Natural killer cell (primary cell): ENCODE measurements at regions not wholly inside any gene's neighbourhood (a gene's known extent, or its start where the extent isn't known, plus 50 kb on each side); places are given as distances from the start of the nearest gene placed in this dataset.
"Not testable (repeated sequence)": the region's sequence is repeated elsewhere in the genome, so short reads cannot be mapped to it uniquely, and the experiment has no call there.

Experiments
- ATAC-seq, 3 donors: fragments of 150-1000 bp in 2 of 3; fragments of 200-7000 bp in 1 of 3; cut with Tn5 transposase; 1 replicate in 1 of 3; 2 replicates in 2 of 3; pipeline ENCODE4 v1.10.0; 2021; ENCODE audit warnings: mild to moderate bottlenecking in 2 of 3, moderate library complexity in 2 of 3
- DNase-seq, 2 donors: peaks; one replicate each; pipeline versions ENCODE4 v3.0.0 to v3.0.0-alpha.2; 2013 to 2021; ENCODE audit warnings: mixed read lengths in 1 of 2
- H3K27ac ChIP-seq: one replicate; pipeline ENCODE4 v1.5.1; 2013; ENCODE audit warnings: mild to moderate bottlenecking, low read length
- H3K27me3 ChIP-seq: one replicate; pipeline ENCODE4 v1.6.1; 2013; ENCODE audit warnings: low read length; ENCODE audit not compliant: control insufficient read depth, insufficient read depth
- H3K36me3 ChIP-seq: one replicate; pipeline ENCODE4 v1.6.1; 2013; ENCODE audit warnings: low read length; ENCODE audit not compliant: control insufficient read depth, insufficient read depth
- H3K4me1 ChIP-seq: one replicate; pipeline ENCODE4 v1.6.1; 2013; ENCODE audit warnings: low read length; ENCODE audit not compliant: control insufficient read depth, insufficient read depth
- H3K4me3 ChIP-seq: one replicate; pipeline ENCODE4 v1.5.1; 2013; ENCODE audit warnings: low read length
- H3K9me3 ChIP-seq: one replicate; pipeline ENCODE4 v1.6.1; 2013; ENCODE audit warnings: low read length; ENCODE audit not compliant: control insufficient read depth, insufficient read depth
- H3K27ac Mint-ChIP-seq, 2 donors: one replicate each; pipeline ENCODE4 v1.8.0; 2022; ENCODE audit warnings: mild to moderate bottlenecking in 2 of 2, mixed read lengths in 2 of 2, moderate library complexity in 1 of 2
- H3K27me3 Mint-ChIP-seq, 2 donors: one replicate each; pipeline ENCODE4 v1.8.0; 2022; ENCODE audit warnings: low read depth in 2 of 2, mixed read lengths in 2 of 2
- H3K36me3 Mint-ChIP-seq: one replicate; pipeline ENCODE4 v1.8.0; 2022; ENCODE audit warnings: mixed read lengths
- H3K4me1 Mint-ChIP-seq, 2 donors: one replicate each; pipeline ENCODE4 v1.8.0; 2022; ENCODE audit warnings: mixed read lengths in 2 of 2
- H3K4me3 Mint-ChIP-seq: one replicate; pipeline ENCODE4 v1.8.0; 2022; ENCODE audit warnings: mild to moderate bottlenecking, moderate library complexity, mixed read lengths
- H3K9me3 Mint-ChIP-seq, 2 donors: one replicate each; pipeline ENCODE4 v1.8.0; 2022; ENCODE audit warnings: mixed read lengths in 2 of 2
- WGBS: methylation state at CpG from one replicate; pipeline ENCODE4 v1.1.7; 2013; ENCODE audit warnings: missing lambda C conversion rate; ENCODE audit not compliant: insufficient coverage; 5-methylcytosine and 5-hydroxymethylcytosine counted together
- intact Hi-C: fragments of 100-400 bp; cut with micrococcal nuclease; formaldehyde crosslinking; loops from one replicate; pipeline ENCODE4 v1.14.2; 2022
- TF ChIP-seq, protein P1 (sequence below): fragments of 200-600 bp; IDR thresholded peaks from one replicate; pipeline ENCODE4 v1.8.0; 2022; ENCODE audit warnings: antibody characterized with exemption

DNA sequence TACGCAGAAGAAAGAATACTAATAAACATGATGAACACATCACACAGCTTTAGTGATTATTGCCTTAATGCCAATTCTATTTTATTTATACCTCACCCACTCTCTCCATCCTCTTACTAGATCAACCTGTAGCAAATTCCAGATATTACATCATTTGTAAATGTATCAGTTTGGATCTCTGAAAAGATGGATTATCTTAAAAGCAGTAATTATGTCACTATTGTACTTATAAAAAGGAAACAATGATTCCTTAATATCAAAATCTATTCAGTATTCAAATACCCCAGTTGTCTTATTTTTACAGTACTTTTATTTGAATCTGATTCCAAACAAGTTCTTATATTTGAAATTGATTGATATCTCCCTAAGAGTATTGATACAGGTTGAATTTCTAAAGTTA, 892.8 kb upstream of the MDGA2 start:
- Histone ChIP-seq H3K36me3 (no peaks in the 10 kb centered on the region), H3K4me3 (no peak overlapping the region), H3K9me3 (no peaks in the 10 kb centered on the region), H3K27ac (no peak overlapping the region), H3K27me3 (no peaks in the 10 kb centered on the region), H3K4me1 (no peaks in the 10 kb centered on the region)
- H3K4me3 Mint-ChIP-seq: no peak overlapping the region
- DNase-seq: no peak
- no peak for ATAC-seq
- intact Hi-C loops: no loop called here
- H3K36me3 Mint-ChIP-seq: no peaks in the 10 kb centered on the region
- peaks cover 12 to 21% of the 10 kb centered on the region in 2 donors for H3K9me3 Mint-ChIP-seq
- no peaks in the 10 kb centered on the region for H3K27me3 Mint-ChIP-seq
- no peak overlapping the region for H3K27ac Mint-ChIP-seq
- WGBS: no CpG with 5 or more reads among the region's 1 CpG
- TF ChIP-seq, protein P1, sequence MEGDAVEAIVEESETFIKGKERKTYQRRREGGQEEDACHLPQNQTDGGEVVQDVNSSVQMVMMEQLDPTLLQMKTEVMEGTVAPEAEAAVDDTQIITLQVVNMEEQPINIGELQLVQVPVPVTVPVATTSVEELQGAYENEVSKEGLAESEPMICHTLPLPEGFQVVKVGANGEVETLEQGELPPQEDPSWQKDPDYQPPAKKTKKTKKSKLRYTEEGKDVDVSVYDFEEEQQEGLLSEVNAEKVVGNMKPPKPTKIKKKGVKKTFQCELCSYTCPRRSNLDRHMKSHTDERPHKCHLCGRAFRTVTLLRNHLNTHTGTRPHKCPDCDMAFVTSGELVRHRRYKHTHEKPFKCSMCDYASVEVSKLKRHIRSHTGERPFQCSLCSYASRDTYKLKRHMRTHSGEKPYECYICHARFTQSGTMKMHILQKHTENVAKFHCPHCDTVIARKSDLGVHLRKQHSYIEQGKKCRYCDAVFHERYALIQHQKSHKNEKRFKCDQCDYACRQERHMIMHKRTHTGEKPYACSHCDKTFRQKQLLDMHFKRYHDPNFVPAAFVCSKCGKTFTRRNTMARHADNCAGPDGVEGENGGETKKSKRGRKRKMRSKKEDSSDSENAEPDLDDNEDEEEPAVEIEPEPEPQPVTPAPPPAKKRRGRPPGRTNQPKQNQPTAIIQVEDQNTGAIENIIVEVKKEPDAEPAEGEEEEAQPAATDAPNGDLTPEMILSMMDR: no peak
- no peaks in the 10 kb centered on the region for H3K4me1 Mint-ChIP-seq

DNA sequence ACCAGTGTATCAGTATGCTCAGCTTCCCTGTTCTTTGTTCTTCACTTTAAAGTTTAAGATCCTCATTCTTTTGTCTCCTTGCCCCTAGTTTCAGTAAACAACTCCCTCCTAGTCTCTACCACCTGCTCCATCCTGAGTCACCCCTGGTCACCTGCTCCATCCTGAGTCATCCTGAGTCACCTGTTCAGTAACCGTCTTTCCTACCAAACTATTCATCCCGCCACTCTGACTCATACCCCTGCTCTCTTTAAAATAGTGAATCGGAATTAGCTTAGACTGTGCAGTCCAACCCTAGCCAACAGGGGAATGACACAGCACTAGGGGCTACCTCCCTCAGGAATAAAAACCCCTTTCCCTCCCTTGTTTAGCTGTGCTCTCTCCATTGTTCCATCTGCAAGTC, 888.1 kb upstream of the MDGA2 start:
- DNase-seq (no peak), ATAC-seq (no peak)
- no peak overlapping the region for H3K4me3 ChIP-seq
- intact Hi-C loops: no loop called here
- no peaks in the 10 kb centered on the region for H3K36me3 ChIP-seq
- H3K4me1 ChIP-seq: no peaks in the 10 kb centered on the region
- H3K27ac Mint-ChIP-seq: no peak overlapping the region
- WGBS: 87% methylated on average over 3 of the region's 3 CpGs
- no peaks in the 10 kb centered on the region for H3K27me3 Mint-ChIP-seq
- no peaks in the 10 kb centered on the region for H3K9me3 ChIP-seq
- no peak overlapping the region for H3K4me3 Mint-ChIP-seq
- TF ChIP-seq, protein P1: no peak
- H3K4me1 Mint-ChIP-seq: no peaks in the 10 kb centered on the region
- H3K27me3 ChIP-seq: no peaks in the 10 kb centered on the region
- no peaks in the 10 kb centered on the region for H3K36me3 Mint-ChIP-seq
- no peak overlapping the region for H3K27ac ChIP-seq
- H3K9me3 Mint-ChIP-seq: peaks cover 8 to 22% of the 10 kb centered on the region in 2 donors

DNA sequence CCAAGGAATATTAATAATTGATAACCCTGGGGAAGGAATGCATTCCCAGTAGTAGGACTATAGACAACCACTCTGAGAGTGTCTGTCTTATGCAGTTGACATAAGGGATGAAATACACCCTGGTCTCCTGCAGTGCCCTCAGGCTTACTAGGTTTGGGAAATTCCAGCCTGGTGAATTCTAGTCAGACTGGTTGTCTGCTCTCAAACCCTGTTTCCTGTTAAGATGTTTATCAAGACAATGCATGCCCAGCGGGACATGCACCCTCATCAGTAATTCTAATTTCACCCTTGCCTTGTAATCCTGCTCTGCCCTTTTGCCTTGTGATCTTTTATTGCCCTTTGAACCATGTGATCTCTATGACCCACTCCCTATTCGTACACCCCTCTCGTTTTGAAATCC, 886.0 kb upstream of the MDGA2 start:
- H3K4me1 ChIP-seq, H3K4me3 ChIP-seq, H3K27me3 ChIP-seq, H3K36me3 ChIP-seq, H3K9me3 ChIP-seq, ATAC-seq, intact Hi-C loops, H3K4me1 Mint-ChIP-seq, H3K27ac Mint-ChIP-seq, H3K27ac ChIP-seq, H3K27me3 Mint-ChIP-seq, H3K4me3 Mint-ChIP-seq, DNase-seq, H3K36me3 Mint-ChIP-seq: not testable (repeated sequence)
- WGBS: 76% methylated on average over 3 of the region's 3 CpGs
- peaks cover 8 to 21% of the 10 kb centered on the region in 2 donors for H3K9me3 Mint-ChIP-seq

DNA sequence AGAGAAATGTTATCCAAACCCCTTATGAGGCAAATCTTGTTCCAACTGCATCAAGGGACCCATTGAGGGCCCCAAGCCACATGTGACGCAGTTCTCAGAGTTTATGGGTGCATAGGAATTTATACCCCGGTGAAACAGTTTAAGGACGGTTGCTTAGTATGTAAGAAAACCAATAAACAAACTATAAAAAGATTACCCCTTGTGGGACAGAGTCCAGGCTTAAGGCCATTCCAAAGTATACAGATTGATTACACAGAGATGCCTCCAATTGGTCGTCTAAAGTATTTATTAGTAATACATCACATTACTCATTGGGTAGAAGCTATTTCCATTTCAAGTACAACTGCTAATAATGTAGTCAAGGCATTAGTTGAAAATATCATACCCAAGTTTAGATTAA, 885.0 kb upstream of the MDGA2 start:
- Mint-ChIP-seq H3K4me3 (no peak overlapping the region), H3K27me3 (no peaks in the 10 kb centered on the region), H3K27ac (no peak overlapping the region), H3K9me3 (peaks cover 12 to 22% of the 10 kb centered on the region in 2 donors), H3K4me1 (no peaks in the 10 kb centered on the region), H3K36me3 (no peaks in the 10 kb centered on the region)
- Histone ChIP-seq H3K9me3 (peaks cover 3% of the 10 kb centered on the region), H3K27me3 (no peaks in the 10 kb centered on the region), H3K4me3 (no peak overlapping the region), H3K36me3 (no peaks in the 10 kb centered on the region), H3K27ac (no peak overlapping the region), H3K4me1 (no peaks in the 10 kb centered on the region)
- intact Hi-C loops: no loop called here
- DNase-seq (no peak), ATAC-seq (no peak)
- TF ChIP-seq, protein P1: no peak
- WGBS: 100% methylated on average over 2 of the region's 4 CpGs
